Myocyte (in vitro differentiated cells): ENCODE measurements at regions not wholly inside any gene's neighbourhood (a gene's known extent, or its start where the extent isn't known, plus 50 kb on each side); places are given as distances from the start of the nearest gene placed in this dataset.

Experiments used
- DNase-seq: peaks from one replicate; pipeline ENCODE4 v3.0.0-alpha.2; 2012; ENCODE audit warnings: low read depth

DNA sequence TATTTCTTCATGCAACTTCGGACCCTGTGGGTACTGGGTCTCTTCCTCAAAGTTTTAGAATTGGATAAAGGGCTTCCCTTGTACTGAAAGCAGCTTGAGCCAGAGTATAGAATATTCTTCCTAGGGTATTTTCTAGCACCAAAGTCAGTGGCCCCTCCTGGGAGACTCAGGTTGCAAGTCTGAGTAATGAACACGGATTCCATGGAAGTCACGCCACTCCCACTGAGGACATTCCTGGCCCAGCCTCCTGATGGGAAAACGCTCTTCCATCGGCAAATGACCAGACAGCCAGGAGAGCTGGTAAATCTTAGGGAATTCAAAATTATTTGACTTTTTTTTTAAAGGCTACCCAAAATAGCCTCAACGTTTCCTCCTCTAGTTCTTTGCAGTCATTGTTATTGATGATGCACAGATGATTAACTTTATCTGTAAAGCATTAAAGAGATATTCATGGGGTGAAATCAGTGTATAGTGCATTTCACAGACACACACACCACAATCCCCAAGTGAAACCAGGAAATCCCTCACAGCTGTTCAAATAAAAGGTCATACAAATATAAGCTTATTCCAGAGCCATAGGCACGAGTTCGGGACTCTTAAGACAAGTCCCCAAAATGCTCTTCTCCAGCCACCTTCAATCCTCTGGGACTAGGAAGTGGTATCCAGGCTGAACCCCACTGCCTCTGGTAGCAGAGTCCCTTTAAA, 248.8 kb downstream of the SOD2 start:
- DNase-seq: no peak

DNA sequence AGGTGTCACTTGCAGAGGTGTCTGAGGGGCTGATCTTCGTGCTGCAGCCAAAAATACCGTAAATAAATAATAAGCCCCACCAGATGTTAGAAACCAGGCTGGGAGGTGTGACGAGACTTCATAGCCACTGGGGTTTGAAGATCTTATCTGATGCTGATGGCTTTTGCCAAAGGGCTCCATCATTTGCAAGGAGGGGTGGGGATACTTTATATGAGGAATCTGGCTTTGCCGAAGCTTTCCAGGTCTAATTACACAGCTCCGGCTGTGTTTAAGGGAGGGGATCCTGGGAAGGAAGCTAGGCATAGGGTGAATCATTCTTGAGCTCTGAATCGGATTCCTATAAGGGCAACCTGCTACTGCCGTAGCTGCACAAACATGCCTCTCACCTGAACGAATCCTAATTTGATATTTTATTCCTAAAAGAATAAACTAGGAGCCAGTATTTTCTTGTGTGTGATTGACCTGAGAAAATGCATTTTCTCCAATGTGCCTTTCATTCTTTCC, 249.6 kb downstream of the SOD2 start:
- no peak for DNase-seq

DNA sequence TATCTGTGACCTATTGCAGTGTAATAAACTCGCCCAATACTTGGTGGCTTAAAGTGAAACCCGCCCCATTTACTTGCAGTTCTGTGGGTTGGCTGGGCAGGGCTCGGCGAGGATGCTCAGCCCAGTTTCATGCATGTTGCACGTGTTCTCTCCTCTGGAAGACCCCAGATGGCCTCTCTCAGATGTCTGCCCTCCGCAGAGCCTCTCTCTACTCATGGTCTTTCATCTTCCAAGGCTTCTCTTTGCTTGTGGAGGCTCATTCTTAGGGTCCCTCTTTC, 251.4 kb downstream of the SOD2 start:
- no peak for DNase-seq

DNA sequence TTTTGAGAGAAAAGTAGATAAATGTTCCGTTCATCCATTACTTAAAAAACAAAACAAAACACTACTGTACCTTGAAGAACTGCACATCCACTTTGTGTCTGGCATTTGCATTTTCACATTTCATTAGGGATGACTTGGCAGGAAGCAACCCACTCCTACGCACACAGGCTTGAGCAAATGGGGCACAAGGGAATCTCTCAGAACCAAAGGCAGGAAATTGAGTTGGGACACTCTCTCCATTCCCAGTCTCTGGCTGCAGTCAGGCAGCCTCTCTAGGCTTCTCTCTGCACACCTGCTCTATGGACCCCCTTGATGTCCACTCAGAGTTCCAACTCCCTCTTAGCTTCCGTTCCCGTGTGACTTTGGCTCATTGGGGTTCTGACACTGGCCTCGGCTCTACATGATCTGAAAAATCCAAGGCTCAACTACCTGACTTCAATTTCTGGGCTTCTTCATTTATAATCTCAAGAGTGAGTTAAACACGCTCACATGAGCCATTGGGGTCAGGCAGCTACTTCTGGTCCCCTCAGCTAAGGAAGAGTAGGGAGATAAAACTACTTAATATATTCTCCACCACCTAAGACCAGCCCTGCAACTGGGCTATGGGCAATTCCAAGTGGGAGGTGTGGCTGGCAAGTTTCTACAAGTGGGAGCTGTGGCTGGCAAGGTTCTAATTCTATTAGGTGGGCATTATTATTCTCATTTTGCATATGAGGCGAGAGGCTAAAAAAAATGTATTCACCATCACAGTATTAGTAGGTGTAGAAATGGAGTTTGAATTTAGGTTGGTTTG, 251.9 kb downstream of the SOD2 start:
- DNase-seq: no peak

DNA sequence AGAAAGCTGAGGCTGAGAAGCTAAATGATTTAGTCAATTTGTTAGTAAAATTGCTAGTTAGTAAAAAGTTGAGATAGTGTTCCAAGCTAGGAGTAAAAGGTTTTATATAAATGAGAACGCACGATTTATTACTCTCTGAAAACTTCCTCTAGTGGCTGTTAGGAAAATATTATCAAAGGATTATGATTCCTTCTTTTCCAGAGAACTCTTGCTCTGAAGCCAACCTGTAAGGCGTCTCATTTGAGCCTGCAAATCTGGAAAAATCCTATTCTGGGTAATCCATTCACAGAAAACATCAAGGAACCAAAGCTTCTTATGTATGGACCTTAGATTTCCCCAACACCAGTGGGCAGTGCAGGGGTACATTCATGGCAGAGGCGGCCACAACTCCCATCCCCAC, 252.7 kb downstream of the SOD2 start:
- no peak for DNase-seq

DNA sequence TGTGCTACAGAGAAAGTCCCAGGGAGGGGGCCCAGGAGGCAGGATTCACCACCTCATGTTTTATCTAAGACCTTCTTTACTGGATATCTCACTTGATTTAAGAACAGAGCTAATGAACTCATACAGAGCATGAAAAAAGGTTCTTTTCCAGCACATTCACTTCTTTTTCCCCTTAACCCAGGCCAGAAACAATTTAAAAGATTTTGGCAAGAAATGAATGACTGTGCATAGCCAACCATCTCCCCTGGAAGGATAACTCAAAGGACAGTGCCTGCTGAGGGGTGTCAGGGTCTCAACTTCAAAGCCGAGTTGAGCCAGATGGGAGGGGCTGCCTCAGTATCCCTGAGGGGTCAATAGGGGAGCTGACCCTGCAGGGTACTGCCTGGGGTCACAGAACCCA, 253.4 kb downstream of the SOD2 start:
- no peak for DNase-seq

DNA sequence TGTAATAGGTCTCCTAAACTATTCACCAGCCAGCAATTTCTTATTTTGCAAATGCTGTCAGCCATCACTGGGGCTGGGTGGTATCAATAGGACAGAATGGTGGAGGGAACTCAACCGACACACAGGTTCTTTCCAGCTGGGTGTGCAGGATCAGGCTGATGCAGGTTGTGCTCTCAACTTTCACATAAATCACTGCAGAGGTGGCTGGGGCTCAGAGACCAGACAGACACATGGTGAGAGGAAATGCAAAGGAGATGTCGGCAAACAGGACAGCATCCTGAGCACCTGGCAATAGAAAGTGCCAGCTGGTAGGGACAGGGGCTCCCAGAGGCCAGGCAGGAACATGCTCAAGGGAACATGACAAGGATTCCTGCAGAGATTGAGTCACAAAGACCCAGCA, 254.9 kb downstream of the SOD2 start:
- DNase-seq: no peak

DNA sequence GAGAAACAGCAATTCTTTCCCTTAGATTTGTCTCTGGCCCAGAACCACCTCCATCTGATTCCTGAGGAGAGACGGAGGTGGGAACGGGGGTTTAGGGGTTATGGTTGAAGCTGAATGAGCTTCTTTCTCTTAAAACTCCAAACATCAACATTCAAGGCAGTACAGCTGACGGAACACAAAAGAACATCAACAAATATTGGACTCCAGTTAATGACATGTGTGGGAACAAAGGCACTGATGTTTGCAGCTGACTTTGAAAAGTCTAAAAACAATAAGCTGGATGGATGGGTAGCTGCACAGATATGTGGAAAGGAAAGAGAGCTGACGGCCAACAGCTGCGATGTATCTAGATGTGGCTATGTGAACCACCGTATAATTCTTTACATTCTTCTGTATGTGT, 256.5 kb downstream of the SOD2 start:
- no peak for DNase-seq

DNA sequence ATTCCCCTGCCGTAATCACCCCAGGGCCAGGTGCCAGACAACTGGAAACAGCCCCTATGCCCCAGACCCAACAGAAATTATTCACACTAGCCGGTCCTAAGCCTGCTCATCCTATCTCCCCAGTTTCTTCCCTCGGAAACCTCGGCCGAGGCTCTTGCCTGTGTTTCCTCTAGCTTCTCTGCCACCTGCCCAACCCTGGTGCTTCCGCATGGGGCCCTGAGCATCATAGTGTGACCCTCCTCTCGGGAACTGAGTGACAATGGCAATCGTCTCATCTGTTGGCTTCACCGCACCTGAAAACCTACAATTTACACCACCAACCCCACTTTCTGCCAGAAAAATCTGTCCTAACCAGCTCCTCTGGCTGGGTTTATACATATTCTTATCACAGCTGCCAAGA, 257.3 kb downstream of the SOD2 start:
- DNase-seq: no peak

DNA sequence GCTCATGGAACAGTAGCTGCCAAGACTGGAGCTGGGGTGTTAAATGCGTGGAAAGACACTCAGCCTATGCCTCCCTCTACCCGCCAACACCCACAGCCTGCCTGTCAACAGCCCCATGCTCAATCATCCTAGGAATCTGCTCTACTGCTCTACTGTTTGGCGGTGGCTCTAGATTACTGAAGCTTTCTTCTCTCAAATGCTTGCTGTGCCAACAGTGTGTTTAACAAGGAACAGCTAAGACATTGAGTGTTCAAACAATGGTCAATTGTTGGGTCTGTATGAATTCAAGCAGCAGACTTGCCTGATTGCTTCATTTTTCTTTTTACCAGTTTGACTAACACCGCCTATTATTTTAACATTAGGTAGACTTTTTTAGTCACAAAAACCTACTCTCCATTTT, 258.6 kb downstream of the SOD2 start:
- DNase-seq: no peak

DNA sequence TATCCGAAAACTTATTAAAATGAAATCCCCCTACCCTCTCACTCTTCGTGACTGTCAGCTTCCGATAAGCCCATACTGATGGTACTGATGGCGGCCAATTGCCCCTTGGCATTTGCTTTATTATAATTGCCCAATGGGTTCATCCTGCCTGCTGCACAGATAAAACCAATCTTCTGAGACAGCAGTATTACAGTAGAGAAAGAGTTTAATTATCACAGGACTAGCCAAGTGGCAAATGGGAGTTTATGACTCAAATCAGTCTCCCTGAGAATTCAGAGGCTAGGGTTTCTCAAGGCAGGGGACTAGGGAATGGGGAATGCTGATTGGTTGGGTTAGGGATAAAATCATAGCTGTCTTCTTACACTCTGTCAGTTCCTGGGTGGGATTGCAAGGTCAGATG, 259.5 kb downstream of the SOD2 start:
- no peak for DNase-seq

DNA sequence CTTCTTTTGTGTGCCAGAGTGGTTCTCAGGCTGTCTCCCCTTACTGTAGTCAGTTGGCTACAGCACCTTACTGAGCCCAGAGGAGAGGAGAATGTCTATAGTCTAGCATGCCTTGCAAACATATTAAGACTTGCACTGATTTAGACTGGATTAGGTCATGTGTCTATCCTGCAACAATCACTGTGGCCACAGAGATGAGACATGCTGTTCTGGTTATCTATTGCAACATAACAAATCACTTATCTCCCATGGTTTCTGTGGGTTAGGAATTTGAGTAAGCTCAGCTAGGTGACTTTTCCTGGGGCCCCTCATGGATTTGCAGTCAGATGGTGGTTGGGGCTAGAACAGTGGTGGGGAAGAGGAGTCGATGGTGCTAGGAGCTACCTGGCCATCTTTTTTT, 261.3 kb downstream of the SOD2 start:
- no peak for DNase-seq

DNA sequence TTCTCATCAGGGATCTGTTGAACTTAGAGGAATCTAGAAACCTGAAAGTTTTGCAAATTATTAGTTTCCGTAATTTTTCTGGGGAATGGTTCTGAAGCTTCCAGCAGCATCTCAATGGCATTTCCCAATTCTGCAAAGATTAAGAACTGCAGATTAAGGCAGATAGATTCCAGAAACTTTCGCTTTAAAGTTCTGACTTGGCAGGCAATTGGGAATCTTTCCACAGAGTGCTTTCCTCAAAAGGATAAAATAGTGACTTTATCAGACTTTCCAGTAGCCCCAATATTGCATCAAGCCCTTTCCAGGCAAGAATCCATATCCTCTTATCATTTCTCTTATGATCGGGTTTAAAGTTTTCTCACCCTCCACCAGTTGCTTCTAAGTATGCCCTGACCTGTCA, 261.1 kb downstream of the FNDC1 start:
- DNase-seq: no peak

DNA sequence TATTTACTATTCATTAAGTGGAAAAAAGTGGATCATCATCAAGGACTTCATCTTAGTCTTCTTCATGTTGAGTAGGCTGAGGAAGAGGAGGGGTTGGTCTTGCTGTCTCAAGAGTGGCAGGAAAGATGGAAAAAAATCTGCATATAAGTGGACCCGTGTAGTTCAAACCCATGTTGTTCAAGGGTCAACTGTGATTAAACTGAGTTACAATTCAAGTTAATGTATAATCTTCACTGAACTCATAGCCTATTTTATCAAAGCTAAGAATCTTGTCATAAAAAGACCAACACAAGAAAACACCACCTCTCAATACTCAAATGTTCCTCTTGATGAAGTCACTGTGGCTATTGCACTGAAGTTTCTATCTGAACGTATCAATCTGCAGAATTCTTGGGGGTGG, 260.2 kb downstream of the FNDC1 start:
- no peak for DNase-seq

DNA sequence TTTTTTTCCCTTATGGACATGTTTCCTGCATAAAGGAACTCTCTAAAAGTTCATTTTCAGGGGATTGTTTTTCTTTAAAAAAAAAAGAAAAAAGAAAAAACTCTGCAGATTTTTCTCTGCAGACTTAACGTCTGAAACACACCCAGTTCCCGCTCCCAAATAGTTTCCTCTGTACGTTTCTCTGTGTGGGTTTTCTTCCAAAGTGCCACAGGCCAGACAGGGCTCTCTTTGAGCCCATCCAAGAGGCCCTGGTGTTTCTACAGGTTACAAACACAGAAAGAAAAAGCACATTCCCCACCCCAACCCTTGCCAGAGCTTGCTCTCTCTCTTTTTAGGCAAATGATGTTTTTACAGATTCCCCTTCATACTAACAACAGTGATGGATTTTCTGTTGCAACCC, 258.6 kb downstream of the FNDC1 start:
- DNase-seq: no peak

DNA sequence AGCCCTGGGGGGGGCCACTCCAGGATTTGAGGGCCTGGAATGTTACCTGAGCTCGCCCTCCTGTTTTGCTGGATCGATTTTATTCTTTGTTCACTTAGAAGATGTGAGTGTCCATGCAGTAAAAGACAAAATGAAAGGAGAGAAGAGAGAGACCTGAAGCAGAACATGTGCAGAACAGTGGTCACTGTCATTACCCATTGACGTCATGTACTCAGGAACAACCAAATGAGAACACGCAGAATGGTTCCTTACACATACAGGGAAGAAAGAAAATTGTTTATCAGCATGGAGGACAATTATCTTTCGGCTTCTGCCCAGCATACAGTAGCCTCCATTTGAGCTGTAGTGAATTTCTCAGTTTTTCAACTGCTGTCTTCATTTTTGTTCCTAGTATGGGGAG, 258.1 kb downstream of the FNDC1 start:
- DNase-seq: no peak

DNA sequence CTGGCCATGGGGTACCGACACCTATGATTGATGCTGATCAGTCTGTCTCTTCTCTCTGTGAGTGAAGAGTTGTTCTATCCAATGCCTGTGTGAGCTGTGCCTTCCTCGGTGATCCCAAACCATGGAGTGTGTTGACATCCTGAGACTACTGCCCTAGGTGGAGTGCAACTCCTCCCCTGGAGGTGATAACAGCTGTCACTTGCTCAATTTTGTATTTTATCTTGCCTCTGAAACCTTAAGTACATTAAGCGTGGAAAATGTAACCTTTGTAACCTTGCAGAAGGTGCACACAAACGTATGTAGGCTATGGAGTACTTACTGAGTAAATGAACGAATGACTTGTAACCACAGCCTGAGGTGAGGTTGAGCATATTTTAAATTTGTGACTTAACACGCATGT, 256.2 kb downstream of the FNDC1 start:
- no peak for DNase-seq

DNA sequence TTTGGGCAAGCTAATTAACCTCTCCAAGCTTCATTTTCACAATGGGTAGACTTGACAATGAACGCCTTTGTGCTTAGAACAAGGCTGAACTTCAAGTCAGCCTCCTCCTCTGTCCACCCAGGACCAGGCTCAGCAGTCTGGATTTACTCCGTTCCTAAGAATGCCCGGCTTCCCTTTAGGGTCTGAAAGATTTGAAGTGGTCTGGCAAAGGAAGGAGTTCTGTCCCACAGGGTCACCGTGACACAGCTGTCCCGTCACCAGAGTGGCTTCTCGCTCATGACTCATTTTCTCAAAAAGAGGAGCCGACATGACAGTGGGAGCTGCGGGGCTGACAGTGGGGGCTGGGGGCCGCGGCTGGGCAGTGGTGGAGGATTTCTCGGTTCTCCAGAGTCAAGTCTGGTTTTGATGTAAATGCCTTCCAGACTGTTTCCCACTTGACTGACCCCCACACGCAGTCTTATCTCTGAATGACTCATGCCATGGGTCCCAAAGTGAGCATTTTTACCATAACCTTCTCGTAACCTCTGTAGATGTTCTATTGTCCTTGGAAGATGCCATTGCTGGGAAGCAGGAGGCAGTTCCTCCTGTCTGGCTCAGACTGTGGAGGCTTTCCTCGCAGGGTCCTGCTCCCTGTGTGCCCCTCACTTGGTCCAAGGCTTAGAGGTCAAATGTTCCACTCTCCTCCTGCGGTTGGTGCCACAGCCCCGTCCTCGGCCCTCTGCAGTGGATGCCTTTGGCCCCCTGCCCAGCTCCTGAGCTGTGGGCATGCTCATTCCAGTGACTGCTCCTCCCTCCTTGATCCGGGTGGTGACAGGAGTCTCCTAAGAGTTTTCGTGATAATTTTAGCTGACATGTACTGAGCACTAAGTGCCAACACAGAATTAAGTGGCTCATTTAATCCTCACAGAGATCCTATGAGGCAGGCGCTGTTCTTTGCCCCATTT, 253.1 kb downstream of the FNDC1 start:
- no peak for DNase-seq

DNA sequence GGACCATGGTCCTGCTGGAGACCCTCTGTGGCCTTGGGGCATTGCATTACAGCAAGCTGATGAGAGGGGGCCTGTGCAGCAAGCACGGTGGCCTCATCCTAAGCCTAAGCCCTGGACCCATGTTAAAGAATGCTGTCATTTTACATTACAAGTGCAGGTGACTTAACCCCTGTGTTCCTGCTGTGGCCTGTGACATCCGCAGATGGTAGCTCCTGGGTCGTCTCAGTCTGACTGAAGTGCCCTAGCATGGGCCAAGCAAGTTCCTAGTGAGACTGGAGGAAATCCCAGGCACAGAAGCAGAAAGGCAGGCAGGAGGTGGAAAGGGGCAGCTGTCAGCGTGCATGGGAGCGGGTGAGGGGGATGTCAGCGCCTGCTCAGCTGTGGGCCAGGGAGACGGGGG, 252.4 kb downstream of the FNDC1 start:
- DNase-seq: no peak

DNA sequence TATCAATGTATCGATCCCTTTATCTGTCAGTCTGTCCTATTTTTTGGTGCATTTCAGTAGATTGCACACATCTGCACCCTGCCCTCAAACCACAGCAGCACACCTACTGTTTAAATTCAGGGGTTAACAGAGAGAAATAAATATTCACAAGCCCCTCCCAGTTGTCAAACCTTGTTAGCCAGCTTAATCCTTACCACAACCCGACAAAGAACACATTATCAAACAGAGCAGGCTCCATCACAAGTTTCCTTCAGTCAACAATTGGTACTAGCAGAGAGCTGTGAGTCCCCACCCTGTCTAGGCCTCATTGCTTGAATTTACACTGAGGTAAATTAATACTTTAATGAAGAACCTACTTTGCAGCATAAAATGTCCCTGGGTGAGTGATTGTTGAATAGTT, 249.8 kb downstream of the FNDC1 start:
- DNase-seq: no peak

DNA sequence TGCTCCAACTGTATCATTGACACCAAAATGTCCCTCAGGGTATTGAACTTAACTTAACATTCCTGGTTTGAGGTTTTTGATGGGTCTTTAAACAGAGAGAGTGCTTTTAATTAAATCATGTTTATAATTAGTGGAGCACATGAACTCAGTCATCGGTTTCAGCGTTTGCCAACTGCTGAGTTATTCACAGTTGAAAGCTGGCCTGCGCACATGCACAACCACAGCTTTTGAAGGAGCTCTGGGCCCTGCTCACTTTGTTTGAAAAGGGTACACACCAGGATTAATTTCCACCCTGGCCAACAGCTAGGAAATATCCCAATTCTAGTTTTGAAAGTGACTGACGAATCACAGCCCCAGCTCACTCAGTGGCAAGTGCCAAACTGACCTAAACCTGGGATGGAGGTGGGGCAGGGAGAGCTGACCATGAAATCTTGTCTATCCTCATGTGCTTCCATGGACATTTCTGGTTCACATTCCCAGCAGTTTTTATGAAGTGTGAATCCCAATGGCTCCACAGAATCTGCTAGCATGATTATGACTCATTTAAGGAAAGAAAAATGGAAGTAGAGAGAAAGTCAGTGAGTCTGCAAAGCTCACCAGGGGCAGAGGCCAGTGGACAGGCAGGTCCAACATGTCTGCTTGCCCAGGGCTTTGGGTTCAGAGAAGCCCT, 247.8 kb downstream of the FNDC1 start:
- DNase-seq: no peak

DNA sequence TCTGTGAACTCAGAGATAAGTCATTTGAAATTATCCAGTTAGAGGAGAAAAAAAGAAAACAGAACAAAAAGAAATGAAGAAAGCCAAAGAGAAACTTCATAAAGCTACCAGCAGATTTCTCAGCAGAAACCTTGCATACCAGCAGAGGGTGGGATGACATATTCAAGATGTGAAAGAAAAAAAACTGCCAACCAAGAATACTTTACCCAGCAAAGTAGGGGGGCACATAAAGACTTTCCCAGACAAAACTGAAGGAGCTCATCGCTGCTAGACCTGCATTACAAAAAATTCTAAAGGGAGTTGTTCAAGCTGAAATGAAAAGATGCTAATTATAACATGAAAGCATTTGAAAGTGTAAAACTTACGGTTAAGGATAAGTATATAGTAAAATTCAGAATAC, 246.3 kb downstream of the FNDC1 start:
- no peak for DNase-seq
